ENCODE measurements at regions not wholly inside any gene's neighbourhood (a gene's known extent, or its start where the extent isn't known, plus 50 kb on each side); places are given as distances from the start of the nearest gene placed in this dataset.

GRCh38 chr3:16739541-16740105 is 134.4 kb upstream of the DAZL start (continued):
- TF ChIP-seq ARID3A (IDR thresholded peaks at IDR 0.05; ENCODE audit: borderline replicate concordance, low read depth, low read length), result no peak
- no peak for TF ChIP-seq ZNF398 (CRISPR knock-in tag; IDR thresholded peaks at IDR 0.05)
- TF ChIP-seq ZNF644 (tag; IDR thresholded peaks at IDR 0.05; ENCODE audit: low read depth), result no peak
- no peak for TF ChIP-seq NR1H2 (CRISPR knock-in tag; IDR thresholded peaks at IDR 0.05)
- no peak for TF ChIP-seq HDAC6 (IDR thresholded peaks at IDR 0.05; ENCODE audit: low read depth, low read length)
- TF ChIP-seq JUND (IDR thresholded peaks at IDR 0.05; ENCODE audit: borderline replicate concordance, low read depth, low read length), result no peak
- no peak for TF ChIP-seq JUND (tag; IDR thresholded peaks at IDR 0.05; ENCODE audit: borderline replicate concordance, low read depth, low read length)
- TF ChIP-seq GABPB2 (CRISPR knock-in tag; conservative IDR thresholded peaks at IDR 0.05), result no peak
- no peak for TF ChIP-seq ETV1 (tag; conservative IDR thresholded peaks at IDR 0.05; ENCODE audit: low read depth)
- TF ChIP-seq C11orf30 (IDR thresholded peaks at IDR 0.05; ENCODE audit: low read depth), result peak; percentile 82
- TF ChIP-seq NFE2 (IDR thresholded peaks at IDR 0.05; ENCODE audit: low read depth), result peak; percentile 67
- TF ChIP-seq E2F1 (CRISPR knock-in tag; IDR thresholded peaks at IDR 0.05), result no peak
- TF ChIP-seq MAFF (IDR thresholded peaks at IDR 0.05; ENCODE audit: low read length), result peak; percentile 63
- TF ChIP-seq ZC3H8 (IDR thresholded peaks at IDR 0.05), result no peak
- TF ChIP-seq RFX1 (IDR thresholded peaks at IDR 0.05), result no peak
- TF ChIP-seq ARHGAP35 (IDR thresholded peaks at IDR 0.05; ENCODE audit: partially characterized antibody), result no peak
- TF ChIP-seq FOXO4 (CRISPR knock-in tag; IDR thresholded peaks at IDR 0.05), result no peak
- no peak for TF ChIP-seq ZBTB26 (CRISPR knock-in tag; IDR thresholded peaks at IDR 0.05)
- TF ChIP-seq ZNF124 (CRISPR knock-in tag; IDR thresholded peaks at IDR 0.05), result no peak
- TF ChIP-seq TCF15 (CRISPR knock-in tag; IDR thresholded peaks at IDR 0.05), result no peak
- TF ChIP-seq ZNF316 (IDR thresholded peaks at IDR 0.05), result peak; percentile 90
- no peak for TF ChIP-seq RBM15 (IDR thresholded peaks at IDR 0.05; ENCODE audit: insufficient read depth, low read length)
- TF ChIP-seq FOXJ3 (CRISPR knock-in tag; IDR thresholded peaks at IDR 0.05), result no peak

Measured in K562 (cell line).